ENCODE measurements at regions not wholly inside any gene's neighbourhood (a gene's known extent, or its start where the extent isn't known, plus 50 kb on each side); places are given as distances from the start of the nearest gene placed in this dataset.

DNA sequence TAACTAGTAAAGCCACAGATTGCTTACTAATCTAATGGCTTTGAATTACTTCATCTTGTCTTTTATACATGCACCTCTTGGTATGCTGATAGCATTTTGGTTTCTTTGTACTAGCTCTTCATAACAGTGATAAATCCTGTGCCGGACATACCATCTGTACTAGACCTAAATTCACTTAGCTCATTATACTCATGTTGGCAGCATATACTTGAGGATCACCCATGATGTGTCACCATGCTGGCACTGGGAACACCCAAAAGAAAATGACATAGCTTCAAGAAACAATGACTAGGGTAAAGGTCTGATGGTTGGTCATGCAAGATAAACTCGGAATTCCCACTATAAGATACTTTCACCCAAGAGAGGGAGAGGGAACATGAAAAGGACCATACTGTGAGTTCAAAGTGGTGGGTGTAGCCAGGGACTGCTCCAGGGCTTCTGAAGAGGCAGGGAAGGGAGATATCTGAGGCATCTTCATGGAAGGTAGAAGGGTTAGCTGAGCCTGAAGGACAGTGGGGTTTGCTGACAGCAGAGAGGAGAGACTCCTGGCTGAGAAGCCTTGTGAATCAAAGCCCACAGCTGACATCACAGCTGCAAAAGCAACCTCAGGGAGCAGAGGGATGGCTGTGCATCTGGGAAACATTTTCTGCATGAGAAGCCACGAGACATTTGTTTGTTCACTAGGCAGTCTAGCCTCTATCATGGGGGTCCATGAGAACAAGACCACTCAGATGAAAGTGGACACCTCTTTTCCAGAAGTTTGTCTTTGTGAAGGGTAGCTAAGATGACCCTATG lies 314.2 kb downstream of the RAB28 start:
- H3K9me3 ChIP-seq: no peaks in the 10 kb centered on the region
- TF ChIP-seq, protein P1, sequence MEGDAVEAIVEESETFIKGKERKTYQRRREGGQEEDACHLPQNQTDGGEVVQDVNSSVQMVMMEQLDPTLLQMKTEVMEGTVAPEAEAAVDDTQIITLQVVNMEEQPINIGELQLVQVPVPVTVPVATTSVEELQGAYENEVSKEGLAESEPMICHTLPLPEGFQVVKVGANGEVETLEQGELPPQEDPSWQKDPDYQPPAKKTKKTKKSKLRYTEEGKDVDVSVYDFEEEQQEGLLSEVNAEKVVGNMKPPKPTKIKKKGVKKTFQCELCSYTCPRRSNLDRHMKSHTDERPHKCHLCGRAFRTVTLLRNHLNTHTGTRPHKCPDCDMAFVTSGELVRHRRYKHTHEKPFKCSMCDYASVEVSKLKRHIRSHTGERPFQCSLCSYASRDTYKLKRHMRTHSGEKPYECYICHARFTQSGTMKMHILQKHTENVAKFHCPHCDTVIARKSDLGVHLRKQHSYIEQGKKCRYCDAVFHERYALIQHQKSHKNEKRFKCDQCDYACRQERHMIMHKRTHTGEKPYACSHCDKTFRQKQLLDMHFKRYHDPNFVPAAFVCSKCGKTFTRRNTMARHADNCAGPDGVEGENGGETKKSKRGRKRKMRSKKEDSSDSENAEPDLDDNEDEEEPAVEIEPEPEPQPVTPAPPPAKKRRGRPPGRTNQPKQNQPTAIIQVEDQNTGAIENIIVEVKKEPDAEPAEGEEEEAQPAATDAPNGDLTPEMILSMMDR (IDR thresholded peaks at IDR 0.05): no peak
- TF ChIP-seq POLR2AphosphoS5 (IDR thresholded peaks at IDR 0.05) (no peak), POLR2A (IDR thresholded peaks at IDR 0.05) (no peak)
- intact Hi-C loops (cut with DNase I): no loop called here
- H3K4me1 ChIP-seq (replicated peaks): no peaks in the 10 kb centered on the region
- WGBS: 89% methylated on average over 3 of the region's 3 CpGs
- no peak overlapping the region for H3K4me3 ChIP-seq
- H3K27me3 ChIP-seq (replicated peaks; ENCODE audit: insufficient read depth): no peaks in the 10 kb centered on the region
- H3K36me3 ChIP-seq: no peaks in the 10 kb centered on the region
- DNase-seq (ENCODE audit: low spot score): no peak
- H3K27ac ChIP-seq: no peak overlapping the region

DNA sequence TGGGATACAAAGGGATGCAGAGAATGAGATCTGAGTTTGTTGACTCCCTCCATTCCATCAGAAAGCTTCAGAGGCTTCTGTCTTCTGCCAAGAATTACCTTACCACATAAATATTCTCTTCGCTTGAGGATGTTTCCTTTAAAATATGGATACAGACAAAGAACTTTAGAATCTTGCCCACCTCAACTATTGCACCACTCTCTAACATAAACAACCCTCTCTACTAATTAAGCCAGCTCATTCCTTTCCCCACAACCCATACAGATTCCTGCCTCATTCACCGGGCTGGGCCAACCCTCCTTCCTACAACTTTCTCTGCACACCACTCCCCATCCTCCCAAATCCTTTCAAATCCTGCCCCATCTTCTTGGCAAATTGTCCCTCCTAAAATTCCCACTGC lies 315.8 kb downstream of the RAB28 start:
- TF ChIP-seq POLR2AphosphoS5 (IDR thresholded peaks at IDR 0.05) (no peak), POLR2A (IDR thresholded peaks at IDR 0.05) (no peak)
- TF ChIP-seq, protein P1 (IDR thresholded peaks at IDR 0.05): no peak
- DNase-seq (ENCODE audit: low spot score): no peak
- intact Hi-C loops (cut with DNase I): no loop called here
- H3K4me3 ChIP-seq: no peak overlapping the region
- no peaks in the 10 kb centered on the region for H3K36me3 ChIP-seq
- H3K27me3 ChIP-seq (replicated peaks; ENCODE audit: insufficient read depth): no peaks in the 10 kb centered on the region
- no peak overlapping the region for H3K27ac ChIP-seq
- H3K4me1 ChIP-seq (replicated peaks): no peaks in the 10 kb centered on the region
- 60% methylated on average over 2 of the region's 2 CpGs for WGBS
- no peaks in the 10 kb centered on the region for H3K9me3 ChIP-seq

DNA sequence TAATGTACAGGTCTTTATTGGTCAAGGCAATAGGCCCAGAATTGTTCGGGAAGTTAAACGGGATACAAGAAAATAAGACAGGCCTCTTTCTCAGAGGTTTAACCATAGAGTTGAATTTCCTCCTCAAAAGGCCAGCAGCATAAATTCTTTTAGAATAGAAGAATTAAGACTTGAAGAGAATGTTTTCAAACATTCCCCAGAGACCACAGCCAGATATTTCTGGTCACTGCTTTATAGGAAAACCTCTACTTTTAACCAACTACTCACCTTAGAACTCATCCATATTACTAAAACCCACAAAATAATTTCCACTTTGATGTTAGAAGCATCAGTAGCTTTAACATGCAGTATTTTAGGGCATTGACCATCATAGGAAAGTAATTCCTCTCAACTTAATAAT lies 317.9 kb downstream of the RAB28 start:
- Histone ChIP-seq H3K27me3 (replicated peaks; ENCODE audit: insufficient read depth) (no peaks in the 10 kb centered on the region), H3K36me3 (no peaks in the 10 kb centered on the region)
- intact Hi-C loops (cut with DNase I): no loop called here

DNA sequence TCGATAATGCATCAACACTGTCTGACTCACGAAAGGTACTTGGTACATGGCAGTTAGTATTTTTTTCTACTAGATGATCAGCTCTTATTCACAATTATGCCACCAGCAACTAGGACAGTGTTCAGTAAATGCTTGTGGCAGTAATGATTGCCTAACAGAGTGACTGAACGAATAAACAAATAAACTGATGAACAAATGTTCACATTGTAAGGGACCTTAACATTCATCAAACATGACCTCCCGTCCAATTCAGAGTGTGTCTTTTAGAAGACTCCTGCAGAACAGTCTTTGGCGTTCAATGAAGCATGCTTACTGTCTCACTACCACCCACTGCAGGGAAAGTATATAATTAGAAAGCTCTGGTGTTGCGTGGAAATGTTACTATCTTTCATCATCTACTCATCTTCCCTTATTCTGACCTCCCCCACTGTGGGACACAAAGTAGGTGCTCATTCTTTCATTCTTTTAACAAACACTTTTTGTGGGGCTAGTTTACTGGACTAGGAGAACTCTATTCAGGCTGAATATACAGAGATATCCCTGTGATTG lies 319.3 kb downstream of the RAB28 start:
- DNase-seq (ENCODE audit: low spot score): no peak
- intact Hi-C loops (cut with DNase I): no loop called here
- TF ChIP-seq POLR2A (IDR thresholded peaks at IDR 0.05): no peak
- no peak overlapping the region for H3K27ac ChIP-seq
- H3K36me3 ChIP-seq: no peaks in the 10 kb centered on the region
- H3K9me3 ChIP-seq: no peaks in the 10 kb centered on the region
- H3K4me3 ChIP-seq: no peak overlapping the region
- H3K4me1 ChIP-seq (replicated peaks): no peaks in the 10 kb centered on the region
- H3K27me3 ChIP-seq (replicated peaks; ENCODE audit: insufficient read depth): no peaks in the 10 kb centered on the region
- WGBS: 92% methylated on average over 6 of the region's 6 CpGs

More for the DNA sequence above, 317.9 kb downstream of the RAB28 start:
- Histone ChIP-seq H3K27ac (no peak overlapping the region), H3K4me3 (no peak overlapping the region), H3K4me1 (replicated peaks) (no peaks in the 10 kb centered on the region), H3K9me3 (no peaks in the 10 kb centered on the region)
- 78% methylated on average over 2 of the region's 2 CpGs for WGBS
- no peak for TF ChIP-seq POLR2A (IDR thresholded peaks at IDR 0.05)
- TF ChIP-seq POLR2AphosphoS5 (IDR thresholded peaks at IDR 0.05): no peak
- TF ChIP-seq, protein P1 (IDR thresholded peaks at IDR 0.05): no peak
- no peak for DNase-seq (ENCODE audit: low spot score)

DNA sequence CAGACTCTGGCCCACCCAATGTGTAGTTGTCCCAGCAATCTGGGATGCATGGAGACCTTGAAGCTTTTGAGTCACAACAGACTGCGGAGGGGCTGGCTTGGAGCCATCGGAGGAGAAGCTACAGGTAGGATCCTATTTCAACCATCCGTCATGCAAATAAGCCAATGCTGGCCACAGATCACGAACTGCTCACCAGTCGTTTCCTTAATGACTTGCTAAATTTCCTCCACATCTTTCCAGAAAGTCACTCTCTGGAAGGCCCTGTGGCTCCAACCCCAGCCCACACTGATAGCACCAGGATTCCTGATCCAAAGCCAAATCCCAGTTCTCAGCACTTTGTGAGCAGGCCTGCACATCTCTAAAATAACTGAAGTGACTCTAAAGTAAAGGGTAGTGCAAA lies 321.3 kb downstream of the RAB28 start:
- TF ChIP-seq POLR2A (IDR thresholded peaks at IDR 0.05): no peak
- TF ChIP-seq POLR2AphosphoS5 (IDR thresholded peaks at IDR 0.05): no peak
- TF ChIP-seq, protein P1 (IDR thresholded peaks at IDR 0.05): no peak
- no peaks in the 10 kb centered on the region for H3K36me3 ChIP-seq
- no peaks in the 10 kb centered on the region for H3K27me3 ChIP-seq (replicated peaks; ENCODE audit: insufficient read depth)
- no peaks in the 10 kb centered on the region for H3K9me3 ChIP-seq
- no peak overlapping the region for H3K4me3 ChIP-seq
- no peak for DNase-seq (ENCODE audit: low spot score)
- no peak overlapping the region for H3K27ac ChIP-seq
- intact Hi-C loops (cut with DNase I): no loop called here
- WGBS: 43% methylated on average over 5 of the region's 5 CpGs
- no peaks in the 10 kb centered on the region for H3K4me1 ChIP-seq (replicated peaks)
